Upper lobe of left lung (tissue), 4 donors: ENCODE measurements at regions not wholly inside any gene's neighbourhood (a gene's known extent, or its start where the extent isn't known, plus 50 kb on each side); places are given as distances from the start of the nearest gene placed in this dataset.

ENCODE experiments used
- EP300 ChIP-seq, 4 donors: sonication (generic); formaldehyde crosslinking; IDR thresholded peaks; one replicate each; pipeline ENCODE4 v1.5.1; 2017; ENCODE audit warnings: antibody characterized with exemption in 4 of 4, control low read depth in 2 of 4
- POLR2A ChIP-seq, 4 donors: fragments of 450-650 bp; IDR thresholded peaks; one replicate each; pipeline ENCODE4 v1.5.1; 2016 to 2017; ENCODE audit warnings: antibody characterized with exemption in 4 of 4, mild to moderate bottlenecking in 2 of 4
- TF ChIP-seq, protein P1 (sequence below), 6 experiments: fragments of 450-650 bp in 4 of 6; fragments of 200-600 bp in 2 of 6; sonication (generic) in 2 of 6; IDR thresholded peaks; one replicate each; pipeline ENCODE4 v1.5.1; 2016 to 2019; ENCODE audit warnings: antibody characterized with exemption in 6 of 6

DNA sequence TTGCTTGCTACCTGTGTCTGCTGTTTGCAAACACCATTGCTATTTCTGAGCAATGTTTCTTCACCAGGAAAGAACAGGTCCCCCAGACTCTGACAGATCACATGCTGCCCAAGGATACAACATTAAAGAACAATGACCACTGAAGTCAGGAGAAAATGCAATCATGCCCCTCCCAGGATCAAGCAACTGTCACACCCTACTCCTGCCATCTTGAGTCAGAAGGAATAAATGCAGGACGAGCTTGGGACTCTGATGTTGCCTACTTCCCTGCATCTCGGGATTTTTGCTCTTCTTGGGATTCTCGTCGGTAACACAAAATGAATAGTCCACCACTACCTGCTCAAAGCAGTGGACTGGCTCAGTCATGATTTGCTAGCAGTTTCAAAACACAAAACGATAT, 490.6 kb downstream of the COG6 start:
- TF ChIP-seq EP300 (IDR thresholded peaks at IDR 0.05) (no peak), POLR2A (IDR thresholded peaks at IDR 0.05) (no peak)
- TF ChIP-seq, protein P1, sequence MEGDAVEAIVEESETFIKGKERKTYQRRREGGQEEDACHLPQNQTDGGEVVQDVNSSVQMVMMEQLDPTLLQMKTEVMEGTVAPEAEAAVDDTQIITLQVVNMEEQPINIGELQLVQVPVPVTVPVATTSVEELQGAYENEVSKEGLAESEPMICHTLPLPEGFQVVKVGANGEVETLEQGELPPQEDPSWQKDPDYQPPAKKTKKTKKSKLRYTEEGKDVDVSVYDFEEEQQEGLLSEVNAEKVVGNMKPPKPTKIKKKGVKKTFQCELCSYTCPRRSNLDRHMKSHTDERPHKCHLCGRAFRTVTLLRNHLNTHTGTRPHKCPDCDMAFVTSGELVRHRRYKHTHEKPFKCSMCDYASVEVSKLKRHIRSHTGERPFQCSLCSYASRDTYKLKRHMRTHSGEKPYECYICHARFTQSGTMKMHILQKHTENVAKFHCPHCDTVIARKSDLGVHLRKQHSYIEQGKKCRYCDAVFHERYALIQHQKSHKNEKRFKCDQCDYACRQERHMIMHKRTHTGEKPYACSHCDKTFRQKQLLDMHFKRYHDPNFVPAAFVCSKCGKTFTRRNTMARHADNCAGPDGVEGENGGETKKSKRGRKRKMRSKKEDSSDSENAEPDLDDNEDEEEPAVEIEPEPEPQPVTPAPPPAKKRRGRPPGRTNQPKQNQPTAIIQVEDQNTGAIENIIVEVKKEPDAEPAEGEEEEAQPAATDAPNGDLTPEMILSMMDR (IDR thresholded peaks at IDR 0.05) = no peak
